Psoas muscle (tissue), 7 donors: ENCODE measurements at regions not wholly inside any gene's neighbourhood (a gene's known extent, or its start where the extent isn't known, plus 50 kb on each side); places are given as distances from the start of the nearest gene placed in this dataset.

Experiments used
- ATAC-seq, 4 donors: fragments of 200-7000 bp; cut with Tn5 transposase; one replicate each; pipeline ENCODE4 v1.9.1; 2020; ENCODE audit warnings: moderate library complexity in 3 of 4, mild to moderate bottlenecking in 2 of 4
- DNase-seq, 2 donors: peaks; one replicate each; pipeline ENCODE4 v3.0.0-alpha.2; 2020
- H3K27ac ChIP-seq: fragments of 200-600 bp; one replicate; pipeline ENCODE4 v1.8.0; 2022
- H3K27me3 ChIP-seq, 3 donors: fragments of 200-600 bp in 1 of 3; one replicate each; pipeline versions ENCODE4 v1.6.1 to v1.8.0; 2013 to 2022; ENCODE audit warnings: low read length in 2 of 3, mild to moderate bottlenecking in 2 of 3, moderate library complexity in 1 of 3; ENCODE audit not compliant: insufficient read depth in 3 of 3
- H3K36me3 ChIP-seq, 2 donors: fragments of 200-600 bp in 1 of 2; one replicate each; pipeline versions ENCODE4 v1.6.1 to v1.8.0; 2013 to 2022; ENCODE audit warnings: low read depth in 1 of 2, mild to moderate bottlenecking in 1 of 2, moderate library complexity in 1 of 2; ENCODE audit not compliant: insufficient read depth in 1 of 2
- H3K4me1 ChIP-seq: fragments of 200-600 bp; one replicate; pipeline ENCODE4 v1.8.0; 2022
- H3K4me3 ChIP-seq: fragments of 200-600 bp; one replicate; pipeline ENCODE4 v1.8.0; 2022; ENCODE audit warnings: mild to moderate bottlenecking
- H3K9me3 ChIP-seq: fragments of 200-600 bp; one replicate; pipeline ENCODE4 v1.8.0; 2022
- WGBS, 3 donors: extraction: QIAGEN DNeasy Blood & Tissue Kit; methylation state at CpG; one replicate each; pipeline versions ENCODE4 v1.1.6 to v1.1.7; 2013; 5-methylcytosine and 5-hydroxymethylcytosine counted together
- intact Hi-C, 2 donors: fragments of 100-400 bp; cut with DNase I; formaldehyde crosslinking; loops; one replicate each; pipeline versions ENCODE4 v1.11.0 to v1.14.2; 2022
- TF ChIP-seq, protein P1 (sequence below): fragments of 200-600 bp; IDR thresholded peaks from one replicate; pipeline ENCODE4 v1.8.0; 2022; ENCODE audit warnings: antibody characterized with exemption
- donor health status: healthy with polysubstance abuse.
- donor health status: DM: no; HTN: no; CAD: no; lungs with moderate emphysema.
- donor health status: Bipolar disorder and iron deficiency.
- donor health status: healthy.
- donor health status: DM: yes; HTN: yes; CAD: no.
- donor health status: DM: no; HTN: no; CAD: no.
- donor health status: DM: yes; HTN: yes; CAD: no.

DNA sequence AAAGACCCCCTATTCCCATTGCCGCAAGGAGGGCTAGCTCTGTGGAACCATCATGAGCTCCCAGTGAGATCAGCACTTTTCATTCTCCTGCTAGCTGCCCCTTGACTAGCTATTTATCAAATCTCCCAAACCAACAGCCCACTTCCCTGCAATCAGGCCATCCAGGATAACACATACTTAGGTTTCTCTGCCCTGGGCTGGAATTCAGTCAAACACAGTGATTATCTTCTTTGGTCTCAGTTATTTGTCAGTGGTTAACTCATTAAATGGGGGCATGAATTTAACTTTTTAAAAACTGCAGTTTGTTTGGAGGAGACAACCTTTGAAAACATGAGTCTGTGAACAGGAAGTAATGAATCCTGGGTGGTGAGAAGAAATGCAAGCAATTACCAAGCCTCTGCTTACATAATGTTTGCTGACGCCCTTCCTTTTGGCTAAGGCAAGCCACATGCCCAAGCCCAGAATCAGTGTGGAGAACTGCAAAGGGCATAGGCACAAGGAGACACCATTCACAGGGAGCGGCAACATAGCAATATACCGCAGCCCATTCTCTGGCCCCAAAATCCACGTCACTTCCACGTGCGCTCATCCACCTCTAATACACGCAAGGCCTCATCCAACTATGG is 275.0 kb downstream of the DRD1 start:
- no peak overlapping the region for H3K27ac ChIP-seq
- intact Hi-C loops = no loop called here

DNA sequence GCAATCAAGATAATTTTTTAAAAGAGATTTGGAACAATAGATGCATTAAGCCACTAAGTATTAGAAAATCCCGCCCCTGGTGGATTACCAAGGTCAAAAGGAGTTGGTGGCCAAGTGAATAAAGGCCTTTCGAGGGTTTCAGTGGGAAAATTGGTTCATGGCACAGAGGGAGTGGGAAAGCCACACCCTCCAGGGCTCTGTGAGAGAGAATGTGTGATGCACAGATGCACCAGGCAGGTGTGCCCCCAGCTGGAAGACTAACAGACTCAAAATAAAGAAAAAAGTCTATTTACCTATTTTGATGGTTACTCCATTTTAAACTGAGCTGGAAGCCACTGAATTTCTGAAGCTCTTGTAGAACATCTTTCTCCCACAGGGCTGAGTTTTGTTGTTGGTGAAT is 278.0 kb downstream of the DRD1 start:
- no peaks in the 10 kb centered on the region for H3K27me3 ChIP-seq
- intact Hi-C loops = no loop called here
- H3K36me3 ChIP-seq = no peaks in the 10 kb centered on the region
- no peaks in the 10 kb centered on the region for H3K4me1 ChIP-seq
- no peak overlapping the region for H3K4me3 ChIP-seq
- TF ChIP-seq, protein P1, sequence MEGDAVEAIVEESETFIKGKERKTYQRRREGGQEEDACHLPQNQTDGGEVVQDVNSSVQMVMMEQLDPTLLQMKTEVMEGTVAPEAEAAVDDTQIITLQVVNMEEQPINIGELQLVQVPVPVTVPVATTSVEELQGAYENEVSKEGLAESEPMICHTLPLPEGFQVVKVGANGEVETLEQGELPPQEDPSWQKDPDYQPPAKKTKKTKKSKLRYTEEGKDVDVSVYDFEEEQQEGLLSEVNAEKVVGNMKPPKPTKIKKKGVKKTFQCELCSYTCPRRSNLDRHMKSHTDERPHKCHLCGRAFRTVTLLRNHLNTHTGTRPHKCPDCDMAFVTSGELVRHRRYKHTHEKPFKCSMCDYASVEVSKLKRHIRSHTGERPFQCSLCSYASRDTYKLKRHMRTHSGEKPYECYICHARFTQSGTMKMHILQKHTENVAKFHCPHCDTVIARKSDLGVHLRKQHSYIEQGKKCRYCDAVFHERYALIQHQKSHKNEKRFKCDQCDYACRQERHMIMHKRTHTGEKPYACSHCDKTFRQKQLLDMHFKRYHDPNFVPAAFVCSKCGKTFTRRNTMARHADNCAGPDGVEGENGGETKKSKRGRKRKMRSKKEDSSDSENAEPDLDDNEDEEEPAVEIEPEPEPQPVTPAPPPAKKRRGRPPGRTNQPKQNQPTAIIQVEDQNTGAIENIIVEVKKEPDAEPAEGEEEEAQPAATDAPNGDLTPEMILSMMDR = no peak
- H3K9me3 ChIP-seq = no peaks in the 10 kb centered on the region
- WGBS, 3 donors = 32 to 37% (median 34%) methylated on average over 2 of the region's 2 CpGs
- no peak for ATAC-seq
- H3K27ac ChIP-seq = no peak overlapping the region
- DNase-seq = no peak

More for the DNA sequence above, 275.0 kb downstream of the DRD1 start:
- no peak for ATAC-seq
- WGBS, 3 donors = 86 to 94% (median 87%) methylated on average over 8 of the region's 8 CpGs
- Histone ChIP-seq H3K36me3 (no peaks in the 10 kb centered on the region), H3K27me3 (no peaks in the 10 kb centered on the region), H3K4me1 (no peaks in the 10 kb centered on the region), H3K9me3 (no peaks in the 10 kb centered on the region), H3K4me3 (no peak overlapping the region)
- no peak for DNase-seq
- TF ChIP-seq, protein P1 = no peak

DNA sequence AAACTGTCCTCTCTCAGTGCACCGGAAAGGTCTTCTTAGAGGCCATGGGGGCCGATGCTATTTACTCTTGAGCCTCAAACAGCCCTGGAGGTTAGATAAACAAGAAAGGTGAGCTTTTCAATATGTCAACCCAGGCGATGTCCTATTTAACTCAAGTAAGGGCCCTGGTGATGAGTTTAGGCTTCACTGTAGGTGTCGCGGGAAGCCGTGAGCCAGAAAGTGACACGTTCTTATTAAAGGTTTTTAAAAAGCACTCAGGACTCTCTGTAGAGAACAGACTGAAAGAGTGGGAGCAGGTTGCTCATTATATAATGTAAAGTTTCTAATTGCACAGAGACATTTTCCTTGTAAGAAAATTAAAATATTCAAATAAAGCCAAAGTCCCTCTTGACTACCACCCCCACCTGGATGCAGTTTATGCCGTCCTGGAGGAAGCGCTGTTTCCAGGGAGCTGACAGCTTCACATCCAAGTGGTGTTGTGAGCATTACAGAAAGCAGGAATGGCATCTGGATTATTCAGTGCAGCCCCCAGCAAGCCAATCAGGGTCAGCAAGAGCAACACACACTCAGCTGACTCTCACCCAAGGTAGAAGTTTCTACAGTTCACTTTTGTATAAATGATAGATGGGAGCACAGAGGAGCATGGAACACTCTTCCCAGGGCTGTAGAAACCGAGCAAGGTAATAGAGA is 280.3 kb downstream of the DRD1 start:
- no peak for ATAC-seq
- no peak overlapping the region for H3K4me3 ChIP-seq
- no peak for DNase-seq
- WGBS, 3 donors = 76 to 87% (median 80%) methylated on average over 10 of the region's 10 CpGs
- H3K27me3 ChIP-seq = no peaks in the 10 kb centered on the region
- H3K4me1 ChIP-seq = no peaks in the 10 kb centered on the region
- intact Hi-C loops = no loop called here
- no peaks in the 10 kb centered on the region for H3K9me3 ChIP-seq
- no peaks in the 10 kb centered on the region for H3K36me3 ChIP-seq
- TF ChIP-seq, protein P1 = no peak
- no peak overlapping the region for H3K27ac ChIP-seq

DNA sequence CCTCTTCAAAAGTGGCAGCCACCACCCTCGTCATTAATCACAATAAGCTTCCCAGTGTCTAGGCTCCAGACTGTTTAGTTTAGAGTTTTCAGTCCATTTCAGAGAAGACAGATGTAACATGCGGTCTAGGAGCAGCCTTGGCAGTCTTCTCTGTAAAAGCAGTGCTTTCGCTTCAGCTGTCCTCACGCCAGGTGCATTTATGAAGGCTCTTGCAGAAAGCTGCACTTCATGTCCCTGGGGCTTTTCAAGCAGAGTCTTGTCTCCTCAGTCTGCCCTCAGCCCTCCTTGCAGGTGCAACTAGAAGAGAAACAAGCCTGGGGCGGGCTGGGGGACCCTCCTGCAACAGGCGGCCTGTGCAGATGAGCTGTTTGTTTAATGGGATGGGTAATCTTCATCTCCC is 281.9 kb downstream of the DRD1 start:
- whole genome bisulfite sequencing, 3 donors = 46 to 50% (median 49%) methylated on average over 6 of the region's 6 CpGs
- Histone ChIP-seq H3K27me3 (no peaks in the 10 kb centered on the region), H3K9me3 (no peaks in the 10 kb centered on the region), H3K36me3 (no peaks in the 10 kb centered on the region), H3K4me3 (no peak overlapping the region), H3K4me1 (no peaks in the 10 kb centered on the region), H3K27ac (no peak overlapping the region)
- intact Hi-C loops = no loop called here
- TF ChIP-seq, protein P1 = no peak
- DNase-seq (no peak), ATAC-seq (no peak)

DNA sequence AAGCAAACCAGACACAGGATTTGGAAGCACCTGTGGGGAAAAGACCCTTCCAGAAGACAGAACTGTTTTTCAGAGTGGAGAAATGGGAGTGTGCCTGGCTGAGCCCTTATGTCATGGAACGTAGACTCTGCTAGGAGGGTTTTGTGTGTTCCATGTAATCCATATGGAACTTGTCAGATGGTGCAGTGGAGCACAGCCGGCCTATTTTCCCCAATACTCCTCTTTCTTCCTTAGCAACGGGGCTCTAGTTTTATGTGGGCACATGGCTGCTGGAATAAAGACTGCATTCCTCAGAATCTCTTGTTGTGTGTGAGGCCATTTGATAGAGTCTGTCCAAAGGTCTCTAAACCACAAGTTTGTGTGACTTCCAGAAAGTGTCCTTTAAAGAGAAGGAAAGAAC is 284.0 kb downstream of the DRD1 start:
- no peaks in the 10 kb centered on the region for H3K36me3 ChIP-seq
- WGBS, 3 donors = 38 to 47% (median 43%) methylated on average over 3 of the region's 3 CpGs
- no peaks in the 10 kb centered on the region for H3K4me1 ChIP-seq
- no peak overlapping the region for H3K27ac ChIP-seq
- no peak for DNase-seq
- H3K27me3 ChIP-seq = peaks cover 0 to 1% (median 0%) of the 10 kb centered on the region in 3 donors
- intact Hi-C loops = no loop called here
- ATAC-seq = no peak
- no peak overlapping the region for H3K4me3 ChIP-seq
- TF ChIP-seq, protein P1 = no peak
- H3K9me3 ChIP-seq = no peaks in the 10 kb centered on the region
